Loucy (cell line): ENCODE measurements at regions not wholly inside any gene's neighbourhood (a gene's known extent, or its start where the extent isn't known, plus 50 kb on each side); places are given as distances from the start of the nearest gene placed in this dataset.

Experiments
- CTCF ChIP-seq: fragments of 200-600 bp; sonication (generic); conservative IDR thresholded peaks from 2 replicates; pipeline ENCODE4 v1.5.1; 2014; ENCODE audit warnings: mild to moderate bottlenecking, antibody characterized with exemption, low read length
- EZH2phosphoT487 ChIP-seq: fragments of 200-600 bp; IDR thresholded peaks from 2 replicates; pipeline ENCODE4 v1.6.1; 2018; ENCODE audit warnings: antibody characterized with exemption, mild to moderate bottlenecking, moderate library complexity, borderline replicate concordance

GRCh38 chr5:44987026-44987425, 178.3 kb downstream of the MRPS30 start:
- TF ChIP-seq CTCF (no peak), EZH2phosphoT487 (no peak)
